ENCODE measurements at regions not wholly inside any gene's neighbourhood (a gene's known extent, or its start where the extent isn't known, plus 50 kb on each side); places are given as distances from the start of the nearest gene placed in this dataset.
"Not testable (repeated sequence)": the region's sequence is repeated elsewhere in the genome, so short reads cannot be mapped to it uniquely, and the experiment has no call there.

- no peak for DNase-seq (ENCODE audit: low read depth in 2 of 2)
Observed at GRCh38 chr2:172259827-172260226, 157.1 kb upstream of the DLX2 start.

GRCh38 chr2:172260336-172260735 is 157.6 kb upstream of the DLX2 start:
- DNase-seq (ENCODE audit: low read depth in 2 of 2), result no peak

- DNase-seq (ENCODE audit: low read depth in 2 of 2), result no peak
Observed at GRCh38 chr2:172261292-172261691, 158.6 kb upstream of the DLX2 start.

- no peak for DNase-seq (ENCODE audit: low read depth in 2 of 2)
Observed at GRCh38 chr2:172262486-172262885, 159.8 kb upstream of the DLX2 start.

- DNase-seq (ENCODE audit: low read depth in 2 of 2), result not testable (repeated sequence)
Observed at GRCh38 chr2:172264820-172265219, 162.1 kb upstream of the DLX2 start.

- not testable (repeated sequence) for DNase-seq (ENCODE audit: low read depth in 2 of 2)
Observed at GRCh38 chr2:172269507-172270244, 157.7 kb upstream of the ITGA6 start.

- DNase-seq (ENCODE audit: low read depth in 2 of 2), result no peak
Observed at GRCh38 chr2:172270278-172271079, 156.9 kb upstream of the ITGA6 start.

GRCh38 chr2:172273910-172274571 is 153.3 kb upstream of the ITGA6 start:
- no peak for DNase-seq (ENCODE audit: low read depth in 2 of 2)

- DNase-seq (ENCODE audit: low read depth in 2 of 2), result no peak
Observed at GRCh38 chr2:172275239-172275638, 152.1 kb upstream of the ITGA6 start.

- no peak for DNase-seq (ENCODE audit: low read depth in 2 of 2)
Observed at GRCh38 chr2:172276961-172277360, 150.4 kb upstream of the ITGA6 start.

GRCh38 chr2:172278667-172279066 is 148.7 kb upstream of the ITGA6 start:
- DNase-seq (ENCODE audit: low read depth in 2 of 2), result no peak

GRCh38 chr2:172279214-172279613 is 148.2 kb upstream of the ITGA6 start:
- DNase-seq (ENCODE audit: low read depth in 2 of 2), result no peak

- DNase-seq (ENCODE audit: low read depth in 2 of 2), result no peak
Observed at GRCh38 chr2:172279813-172280212, 147.6 kb upstream of the ITGA6 start.

GRCh38 chr2:172280571-172281361 is 146.6 kb upstream of the ITGA6 start:
- no peak for DNase-seq (ENCODE audit: low read depth in 2 of 2)

GRCh38 chr2:172281648-172282570 is 145.5 kb upstream of the ITGA6 start:
- no peak for DNase-seq (ENCODE audit: low read depth in 2 of 2)

GRCh38 chr2:172282944-172283343 is 144.4 kb upstream of the ITGA6 start:
- DNase-seq (ENCODE audit: low read depth in 2 of 2), result no peak

GRCh38 chr2:172283476-172283875 is 143.9 kb upstream of the ITGA6 start:
- no peak for DNase-seq (ENCODE audit: low read depth in 2 of 2)

- DNase-seq (ENCODE audit: low read depth in 2 of 2), result no peak
Observed at GRCh38 chr2:172284209-172284608, 143.2 kb upstream of the ITGA6 start.

GRCh38 chr2:172285010-172285621 is 142.3 kb upstream of the ITGA6 start:
- no peak for DNase-seq (ENCODE audit: low read depth in 2 of 2)

- no peak for DNase-seq (ENCODE audit: low read depth in 2 of 2)
Observed at GRCh38 chr2:172285760-172286159, 141.6 kb upstream of the ITGA6 start.

All from stimulated activated CD8-positive, alpha-beta memory T cell treated with anti-CD3 and anti-CD28 coated beads, Interleukin-7, amount 100 ng/mL, for 1 hour (primary cell).